Epithelial cell of proximal tubule (primary cell): ENCODE measurements at regions not wholly inside any gene's neighbourhood (a gene's known extent, or its start where the extent isn't known, plus 50 kb on each side); places are given as distances from the start of the nearest gene placed in this dataset.
A peak's percentile ranks its signal among the peaks of the same experiment; 100 is the strongest.

ENCODE experiments used
- DNase-seq: peaks from one replicate; pipeline ENCODE4 v3.0.0-alpha.2; 2011; ENCODE audit warnings: low read depth
- H3K4me3 ChIP-seq: 2 replicates; pipeline ENCODE4 v1.5.1; 2011; ENCODE audit warnings: low read depth, mild to moderate bottlenecking, low read length
- CTCF ChIP-seq: conservative IDR thresholded peaks from 2 replicates; pipeline ENCODE4 v1.5.1; 2012; ENCODE audit warnings: low read depth, mild to moderate bottlenecking, low read length

DNA sequence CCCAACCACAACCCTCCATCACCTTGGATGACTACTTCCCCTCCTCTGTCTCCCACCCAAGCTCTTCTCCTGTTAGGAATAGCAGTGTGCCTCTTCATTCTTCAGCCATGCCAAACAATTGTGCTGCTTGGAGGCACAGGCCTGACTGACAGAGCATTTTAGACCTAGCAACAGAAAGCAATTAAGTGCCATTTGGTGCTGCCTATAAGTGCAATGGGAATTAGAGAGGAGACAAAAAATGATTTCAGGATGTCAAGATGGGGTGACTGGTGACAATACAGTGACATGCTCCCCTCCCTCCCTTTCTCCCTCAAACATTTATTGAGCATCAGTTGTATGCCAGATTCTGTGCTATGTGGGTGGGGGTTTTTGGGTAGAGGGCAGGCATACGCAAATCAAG is 322.6 kb upstream of the MOCS1 start:
- no peak for DNase-seq
- no peak overlapping the region for H3K4me3 ChIP-seq
- TF ChIP-seq CTCF = no peak

GRCh38 chr6:40256224-40256623 is 322.0 kb upstream of the MOCS1 start:
- no peak for TF ChIP-seq CTCF
- H3K4me3 ChIP-seq = no peak overlapping the region
- DNase-seq = no peak

DNA sequence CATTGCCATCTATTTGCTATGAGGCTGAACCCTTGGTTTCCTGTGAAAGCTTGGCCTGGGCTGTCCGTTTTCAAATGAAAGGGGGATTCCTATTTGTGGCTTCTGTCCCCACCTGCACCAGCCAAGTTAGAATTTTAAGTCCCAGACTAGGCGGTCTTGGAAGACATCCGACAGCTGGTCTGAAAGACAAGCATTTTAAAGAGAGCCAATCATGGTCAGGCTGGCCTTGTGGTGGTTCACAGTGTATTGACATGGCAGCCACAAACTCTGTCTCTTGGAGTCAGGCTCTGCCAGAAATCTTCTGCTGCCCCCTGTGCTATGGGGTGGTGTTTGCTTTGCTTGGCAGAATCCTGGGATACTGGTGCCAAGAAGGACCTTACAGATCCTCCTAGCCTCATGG is 319.2 kb upstream of the MOCS1 start:
- no peak for DNase-seq
- H3K4me3 ChIP-seq = no peak overlapping the region
- TF ChIP-seq CTCF = no peak

DNA sequence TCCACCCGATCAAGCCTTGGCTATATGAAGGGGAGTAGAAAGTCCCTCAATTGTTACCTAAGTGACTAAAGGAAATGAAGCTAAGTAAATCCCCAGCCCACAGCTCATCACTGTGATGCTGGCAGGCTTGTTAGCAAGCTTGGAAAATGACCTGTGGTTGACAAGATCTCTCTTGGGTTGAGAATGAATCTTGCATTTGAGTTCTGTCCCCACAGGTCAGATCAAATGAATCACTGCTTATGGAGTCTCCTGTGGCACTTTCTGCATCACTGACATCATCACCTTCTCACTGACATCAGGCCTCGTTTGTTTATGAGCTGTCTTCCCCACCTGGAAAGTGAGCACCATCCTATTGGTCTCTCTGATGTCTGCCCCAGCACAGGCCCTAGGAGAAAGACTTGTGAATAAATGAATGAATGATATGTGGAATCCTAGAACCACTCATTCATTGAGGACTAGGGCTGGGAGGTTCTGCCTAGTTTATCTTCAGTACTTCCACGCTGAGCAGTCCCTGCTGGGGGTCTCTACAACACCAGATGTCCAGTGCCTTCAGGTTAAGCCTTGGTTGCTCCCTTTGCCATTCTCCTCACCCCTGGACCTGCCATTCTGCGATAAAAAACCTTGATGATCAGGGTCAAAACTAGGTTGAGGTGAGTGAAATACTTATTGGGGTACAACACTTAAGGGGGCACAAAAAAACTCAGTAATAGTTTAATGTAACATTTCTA is 318.4 kb upstream of the MOCS1 start:
- DNase-seq = no peak
- no peak overlapping the region for H3K4me3 ChIP-seq
- TF ChIP-seq CTCF = no peak

GRCh38 chr6:40251637-40252300 is 317.5 kb upstream of the MOCS1 start:
- peak; percentile 36 for DNase-seq
- no peak for TF ChIP-seq CTCF
- H3K4me3 ChIP-seq = no peak overlapping the region

- no peak for DNase-seq
- peak; percentile 39 for TF ChIP-seq CTCF
- H3K4me3 ChIP-seq = no peak overlapping the region
Measured at GRCh38 chr6:40249935-40250334, 315.7 kb upstream of the MOCS1 start.
